PC-3 (cell line): ENCODE measurements at regions not wholly inside any gene's neighbourhood (a gene's known extent, or its start where the extent isn't known, plus 50 kb on each side); places are given as distances from the start of the nearest gene placed in this dataset.

ENCODE experiments used
- CTCF ChIP-seq: fragments of 300-600 bp; sonication (generic); conservative IDR thresholded peaks from 2 replicates; pipeline ENCODE4 v1.5.1; 2017; ENCODE audit warnings: antibody characterized with exemption, low read depth, mild to moderate bottlenecking, low read length
- EZH2 ChIP-seq: fragments of 300-600 bp; sonication (generic); IDR thresholded peaks from one replicate; pipeline ENCODE4 v1.6.1; 2017; ENCODE audit warnings: antibody characterized with exemption, mild to moderate bottlenecking, low read length; ENCODE audit not compliant: unreplicated experiment
- EZH2phosphoT487 ChIP-seq: fragments of 300-600 bp; sonication (generic); IDR thresholded peaks from 2 replicates; pipeline ENCODE4 v1.6.1; 2018; ENCODE audit warnings: mild to moderate bottlenecking, antibody characterized with exemption, low read length, borderline replicate concordance

GRCh38 chr11:119506436-119506835, 83.5 kb upstream of the THY1 start:
- no peak for TF ChIP-seq CTCF
- no peak for TF ChIP-seq EZH2
- TF ChIP-seq EZH2phosphoT487 = no peak
